ENCODE measurements at regions not wholly inside any gene's neighbourhood (a gene's known extent, or its start where the extent isn't known, plus 50 kb on each side); places are given as distances from the start of the nearest gene placed in this dataset.

- no peak for TF ChIP-seq CTCF (IDR thresholded peaks at IDR 0.05; ENCODE audit: low read depth, low read length, poor library complexity, severe bottlenecking)
- no peak for TF ChIP-seq EZH2phosphoT487 (IDR thresholded peaks at IDR 0.05; ENCODE audit: borderline replicate concordance, low read length)
Measured at GRCh38 chr4:14428125-14428524, 574.2 kb upstream of the CPEB2 start.

All from DOHH2 (cell line).